ACC112 (cell line): ENCODE measurements at regions not wholly inside any gene's neighbourhood (a gene's known extent, or its start where the extent isn't known, plus 50 kb on each side); places are given as distances from the start of the nearest gene placed in this dataset.
A peak's percentile ranks its signal among the peaks of the same experiment; 100 is the strongest.
"Not testable (repeated sequence)": the region's sequence is repeated elsewhere in the genome, so short reads cannot be mapped to it uniquely, and the experiment has no call there.

Experiments
- H2AFZ ChIP-seq: fragments of 200-600 bp; sonication (generic); one replicate; pipeline ENCODE4 v1.6.0; 2017; ENCODE audit warnings: antibody characterized with exemption, low read length; ENCODE audit not compliant: unreplicated experiment
- H3K27ac ChIP-seq: fragments of 200-600 bp; sonication (generic); 2 replicates; pipeline ENCODE4 v1.5.1; 2014; ENCODE audit warnings: low read depth, mild to moderate bottlenecking, antibody characterized with exemption, low read length, moderate library complexity
- H3K27me3 ChIP-seq: fragments of 200-600 bp; sonication (generic); 2 replicates; pipeline ENCODE4 v1.6.1; 2014; ENCODE audit warnings: mild to moderate bottlenecking, antibody characterized with exemption, low read length, moderate library complexity, mixed read lengths; ENCODE audit not compliant: insufficient read depth
- H3K36me3 ChIP-seq: fragments of 200-600 bp; sonication (generic); 2 replicates; pipeline ENCODE4 v1.6.1; 2016; ENCODE audit warnings: mild to moderate bottlenecking, antibody characterized with exemption, low read length, moderate library complexity, mixed read lengths; ENCODE audit not compliant: insufficient read depth
- H3K4me1 ChIP-seq: fragments of 200-600 bp; sonication (generic); one replicate; pipeline ENCODE4 v1.6.1; 2016; ENCODE audit warnings: low read length, mixed read lengths; ENCODE audit not compliant: insufficient read depth, unreplicated experiment, control insufficient read depth
- H3K4me3 ChIP-seq: fragments of 200-600 bp; sonication (generic); 2 replicates; pipeline ENCODE4 v1.5.1; 2014; ENCODE audit warnings: mild to moderate bottlenecking, low read depth, low read length
- H3K79me2 ChIP-seq: fragments of 200-600 bp; sonication (generic); one replicate; pipeline ENCODE4 v1.6.0; 2016; ENCODE audit warnings: low read length; ENCODE audit not compliant: control insufficient read depth, unreplicated experiment, insufficient read depth

DNA sequence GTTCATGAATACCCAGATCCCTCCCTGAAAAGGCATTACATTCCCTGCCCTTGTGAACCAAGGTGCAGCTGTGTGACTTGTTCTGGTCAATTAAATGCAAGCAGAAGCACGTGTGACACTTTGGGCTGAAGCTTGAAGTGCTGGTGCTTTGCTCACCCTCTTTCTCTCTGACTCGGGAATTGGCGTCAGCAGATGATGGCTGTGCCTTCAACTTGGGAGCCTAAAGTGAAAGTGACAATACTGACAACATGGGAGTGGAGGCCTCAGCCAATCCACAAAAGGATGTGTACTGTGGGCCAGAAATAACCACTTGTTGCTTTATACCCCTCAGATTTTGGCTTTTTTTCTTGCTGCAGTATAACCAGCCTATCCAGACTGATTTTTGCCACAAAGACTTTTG, 148.3 kb upstream of the THY1 start:
- H3K4me1 ChIP-seq, result peaks cover 14% of the 10 kb centered on the region
- no peaks in the 10 kb centered on the region for H3K79me2 ChIP-seq
- no peak overlapping the region for H2AFZ ChIP-seq
- H3K27me3 ChIP-seq, result peaks cover 17% of the 10 kb centered on the region
- no peaks in the 10 kb centered on the region for H3K36me3 ChIP-seq
- no peak overlapping the region for H3K27ac ChIP-seq
- no peak overlapping the region for H3K4me3 ChIP-seq

GRCh38 chr11:119567688-119568582, 145.0 kb upstream of the THY1 start:
- Histone ChIP-seq H3K27me3 (peaks cover 10% of the 10 kb centered on the region), H3K4me1 (peaks cover 14% of the 10 kb centered on the region), H3K36me3 (no peaks in the 10 kb centered on the region), H3K79me2 (no peaks in the 10 kb centered on the region), H2AFZ (no peak overlapping the region), H3K27ac (peak overlapping the region; percentile 69), H3K4me3 (0 out of 2 replicates have a peak overlapping the region, but pooled peaks have one; percentile 27)

- Histone ChIP-seq H3K4me3 (no peak overlapping the region), H2AFZ (no peak overlapping the region), H3K4me1 (peaks cover 14% of the 10 kb centered on the region), H3K27ac (no peak overlapping the region), H3K27me3 (peaks cover 24% of the 10 kb centered on the region), H3K79me2 (no peaks in the 10 kb centered on the region), H3K36me3 (no peaks in the 10 kb centered on the region)
Measured at GRCh38 chr11:119566319-119566718, 143.3 kb upstream of the THY1 start.

DNA sequence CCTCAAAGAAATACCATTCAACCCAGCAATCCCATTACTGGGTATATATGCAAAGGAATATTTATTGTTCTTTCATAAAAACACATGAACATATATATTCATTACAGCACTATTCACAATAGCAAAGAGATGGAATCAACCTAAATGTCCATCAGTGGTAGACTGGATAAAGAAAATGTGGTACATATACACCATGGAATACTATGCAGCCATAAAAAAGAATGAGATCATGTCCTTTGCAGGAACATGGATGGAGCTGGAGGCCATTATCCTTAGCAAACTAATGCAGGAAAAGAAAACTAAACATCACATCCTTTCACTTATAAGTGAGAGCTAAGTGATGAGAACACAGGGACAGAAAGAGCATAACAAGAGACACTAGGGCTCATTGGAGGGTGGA, 142.7 kb upstream of the THY1 start:
- H3K79me2 ChIP-seq, H3K27ac ChIP-seq, H3K4me3 ChIP-seq, H3K36me3 ChIP-seq, H2AFZ ChIP-seq: not testable (repeated sequence)
- Histone ChIP-seq H3K4me1 (peaks cover 14% of the 10 kb centered on the region), H3K27me3 (peaks cover 30% of the 10 kb centered on the region)

DNA sequence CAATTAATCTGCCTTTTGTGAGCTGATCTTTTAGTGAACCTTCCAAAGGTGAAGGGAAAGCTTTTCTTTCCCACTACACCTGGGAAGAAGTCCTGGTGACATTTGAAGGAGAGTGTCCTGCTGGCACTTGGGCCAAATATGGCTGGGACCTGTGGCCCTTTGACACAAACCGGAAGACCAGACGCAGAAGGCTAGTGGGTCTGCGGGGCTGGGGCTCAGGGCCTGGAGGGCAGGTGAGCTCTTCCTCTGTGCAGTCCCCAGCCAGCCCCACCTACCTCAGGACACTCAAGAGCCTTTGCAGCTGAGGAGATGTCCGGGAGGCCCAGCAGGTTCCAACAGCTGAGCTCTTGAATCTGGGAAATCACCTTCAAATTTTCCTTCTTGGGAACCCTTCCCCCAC, 138.0 kb upstream of the THY1 start:
- Histone ChIP-seq H3K27me3 (peaks cover 40% of the 10 kb centered on the region), H3K4me1 (no peaks in the 10 kb centered on the region), H3K4me3 (no peak overlapping the region), H2AFZ (no peak overlapping the region), H3K79me2 (no peaks in the 10 kb centered on the region), H3K27ac (no peak overlapping the region), H3K36me3 (no peaks in the 10 kb centered on the region)

GRCh38 chr11:119560291-119560690, 137.3 kb upstream of the THY1 start:
- Histone ChIP-seq H2AFZ (no peak overlapping the region), H3K79me2 (no peaks in the 10 kb centered on the region), H3K36me3 (no peaks in the 10 kb centered on the region), H3K4me3 (no peak overlapping the region), H3K27ac (no peak overlapping the region), H3K27me3 (peaks cover 40% of the 10 kb centered on the region), H3K4me1 (no peaks in the 10 kb centered on the region)

DNA sequence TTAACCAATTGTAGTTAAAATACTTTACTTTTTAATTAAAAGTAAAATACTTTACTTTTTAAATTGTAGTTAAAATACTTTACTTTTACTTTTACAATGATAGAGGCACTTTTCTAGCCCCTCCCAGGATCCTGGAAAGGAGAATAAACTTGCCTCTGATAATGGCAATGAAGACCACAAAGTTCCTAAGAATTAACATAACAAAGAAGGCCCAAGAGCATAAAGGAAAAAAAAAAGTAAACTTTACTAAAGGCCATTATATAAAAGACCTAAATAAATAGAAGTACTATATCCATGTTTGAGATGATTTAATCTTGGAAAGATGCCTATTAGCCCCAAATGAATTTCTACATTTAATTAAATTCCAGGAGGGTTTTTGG, 129.1 kb upstream of the THY1 start:
- no peaks in the 10 kb centered on the region for H3K27me3 ChIP-seq
- H3K4me3 ChIP-seq, result no peak overlapping the region
- H3K36me3 ChIP-seq, result no peaks in the 10 kb centered on the region
- H3K79me2 ChIP-seq, result no peaks in the 10 kb centered on the region
- H2AFZ ChIP-seq, result no peak overlapping the region
- no peaks in the 10 kb centered on the region for H3K4me1 ChIP-seq
- H3K27ac ChIP-seq, result no peak overlapping the region

- Histone ChIP-seq H3K79me2 (no peaks in the 10 kb centered on the region), H2AFZ (no peak overlapping the region), H3K27me3 (no peaks in the 10 kb centered on the region), H3K36me3 (no peaks in the 10 kb centered on the region), H3K4me1 (no peaks in the 10 kb centered on the region), H3K27ac (no peak overlapping the region), H3K4me3 (no peak overlapping the region)
Measured at GRCh38 chr11:119551420-119552105, 128.6 kb upstream of the THY1 start.

GRCh38 chr11:119550053-119550752, 127.2 kb upstream of the THY1 start:
- no peaks in the 10 kb centered on the region for H3K79me2 ChIP-seq
- H3K4me3 ChIP-seq, result no peak overlapping the region
- H2AFZ ChIP-seq, result no peak overlapping the region
- no peaks in the 10 kb centered on the region for H3K36me3 ChIP-seq
- no peaks in the 10 kb centered on the region for H3K27me3 ChIP-seq
- no peaks in the 10 kb centered on the region for H3K4me1 ChIP-seq
- H3K27ac ChIP-seq, result no peak overlapping the region

GRCh38 chr11:119547511-119547910, 124.5 kb upstream of the THY1 start:
- Histone ChIP-seq H3K27ac (no peak overlapping the region), H2AFZ (no peak overlapping the region), H3K79me2 (no peaks in the 10 kb centered on the region), H3K4me3 (no peak overlapping the region), H3K36me3 (no peaks in the 10 kb centered on the region), H3K27me3 (peaks cover 12% of the 10 kb centered on the region), H3K4me1 (no peaks in the 10 kb centered on the region)
